ENCODE measurements at regions not wholly inside any gene's neighbourhood (a gene's known extent, or its start where the extent isn't known, plus 50 kb on each side); places are given as distances from the start of the nearest gene placed in this dataset.

- DNase-seq (ENCODE audit: low read depth) = no peak
- H3K4me3 ChIP-seq (ENCODE audit: low read depth, low read length) = no peak overlapping the region
These were observed 183.6 kb upstream of the CDH11 start for GRCh38 chr16:65305266-65305959.

- no peak for DNase-seq (ENCODE audit: low read depth)
- H3K4me3 ChIP-seq (ENCODE audit: low read depth, low read length) = no peak overlapping the region
These were observed 179.2 kb upstream of the CDH11 start for GRCh38 chr16:65301029-65301428.

- no peak for DNase-seq (ENCODE audit: low read depth)
- H3K4me3 ChIP-seq (ENCODE audit: low read depth, low read length) = no peak overlapping the region
These were observed 175.6 kb upstream of the CDH11 start for GRCh38 chr16:65297453-65297852.

DNA sequence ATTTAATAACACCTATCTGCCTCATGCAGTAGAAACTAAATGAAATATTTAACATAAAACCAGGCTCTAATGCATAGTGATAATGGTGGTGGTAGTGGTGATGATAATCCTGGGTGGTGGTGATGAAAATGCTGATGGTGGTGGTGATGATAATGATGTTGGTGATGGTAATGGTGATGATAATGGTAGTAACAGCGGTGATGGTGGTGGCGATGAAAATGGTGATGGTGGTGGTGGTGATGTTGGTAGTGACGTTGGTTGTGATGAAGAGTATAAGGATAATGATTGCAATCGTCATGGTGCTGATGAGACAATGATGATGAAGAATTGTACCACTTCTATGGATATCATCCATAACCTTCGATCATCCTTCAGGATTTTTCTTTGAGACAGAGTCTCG is 173.7 kb upstream of the CDH11 start:
- H3K4me3 ChIP-seq (ENCODE audit: low read depth, low read length) = no peak overlapping the region
- DNase-seq (ENCODE audit: low read depth) = no peak

GRCh38 chr16:65294708-65295107 is 172.8 kb upstream of the CDH11 start:
- DNase-seq (ENCODE audit: low read depth) = no peak

GRCh38 chr16:65294165-65294564 is 172.3 kb upstream of the CDH11 start:
- no peak for DNase-seq (ENCODE audit: low read depth)
- H3K4me3 ChIP-seq (ENCODE audit: low read depth, low read length) = no peak overlapping the region

More at GRCh38 chr16:65294708-65295107, 172.8 kb upstream of the CDH11 start:
- H3K4me3 ChIP-seq (ENCODE audit: low read depth, low read length) = no peak overlapping the region

DNA sequence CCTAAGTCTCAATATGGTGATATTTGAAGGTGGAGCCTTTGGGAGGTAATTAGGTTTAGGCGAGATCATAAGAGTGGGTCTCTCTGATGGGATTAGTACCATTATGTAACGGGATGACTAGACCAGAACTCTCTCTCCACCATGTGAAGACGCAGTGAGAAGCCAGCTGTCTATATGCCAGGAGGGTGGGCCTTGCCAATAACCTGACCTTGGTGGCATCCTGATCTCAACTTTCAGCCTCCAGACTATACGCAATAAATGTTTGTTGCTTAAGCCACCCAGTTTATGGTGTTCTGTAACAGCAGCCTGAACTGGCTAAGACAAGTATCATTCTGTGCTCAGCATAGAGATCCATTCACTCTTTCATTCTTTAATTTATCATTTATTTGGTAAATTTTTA is 167.2 kb upstream of the CDH11 start:
- no peak overlapping the region for H3K4me3 ChIP-seq (ENCODE audit: low read depth, low read length)
- no peak for DNase-seq (ENCODE audit: low read depth)

- H3K4me3 ChIP-seq (ENCODE audit: low read depth, low read length) = no peak overlapping the region
- DNase-seq (ENCODE audit: low read depth) = no peak
These were observed 165.4 kb upstream of the CDH11 start for GRCh38 chr16:65287307-65287706.

GRCh38 chr16:65285128-65286048 is 163.5 kb upstream of the CDH11 start:
- H3K4me3 ChIP-seq (ENCODE audit: low read depth, low read length) = no peak overlapping the region
- DNase-seq (ENCODE audit: low read depth) = no peak

DNA sequence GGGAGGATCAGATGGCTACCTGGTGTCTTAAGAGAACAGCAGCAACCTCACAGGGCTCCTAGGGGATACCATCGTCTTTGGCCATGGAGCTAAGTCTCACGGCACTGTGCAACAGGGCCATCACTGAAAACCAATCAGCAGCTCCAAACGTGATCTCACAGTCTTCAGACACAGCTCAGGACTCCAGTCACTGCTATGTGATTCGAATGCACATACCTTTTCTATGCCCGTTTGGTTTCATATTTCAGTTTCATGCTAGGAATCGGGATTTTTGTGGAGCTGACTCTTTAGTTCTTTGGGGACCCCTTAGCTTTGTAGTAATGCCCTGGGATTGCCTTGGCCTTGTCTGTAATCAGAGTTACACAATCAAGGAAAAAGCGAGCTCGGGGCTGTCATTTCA is 162.8 kb upstream of the CDH11 start:
- H3K4me3 ChIP-seq (ENCODE audit: low read depth, low read length) = no peak overlapping the region
- DNase-seq (ENCODE audit: low read depth) = no peak

DNA sequence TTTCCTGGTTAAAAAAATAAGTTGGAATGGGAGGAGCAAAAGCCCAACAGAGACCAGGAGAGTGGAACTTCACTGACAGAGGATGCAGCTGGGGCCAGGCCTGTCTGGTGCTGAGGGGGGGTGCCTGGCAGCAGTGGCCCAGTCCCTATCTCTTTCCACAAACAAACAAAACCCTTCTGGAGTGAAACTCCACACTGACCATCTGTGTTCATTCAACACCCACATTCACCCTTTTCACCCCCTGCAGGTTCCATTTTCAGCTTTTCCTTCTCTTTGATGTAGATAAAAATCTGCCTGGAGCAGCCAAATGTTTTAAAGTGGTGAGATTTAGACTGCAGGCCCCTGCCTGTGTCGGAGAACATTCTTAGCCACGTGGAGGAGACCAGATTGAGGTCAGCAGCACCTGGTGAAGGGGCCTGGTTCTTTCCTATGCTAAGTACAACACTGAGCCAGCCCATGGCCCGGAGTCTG is 161.4 kb upstream of the CDH11 start:
- no peak for DNase-seq (ENCODE audit: low read depth)
- H3K4me3 ChIP-seq (ENCODE audit: low read depth, low read length) = no peak overlapping the region

DNA sequence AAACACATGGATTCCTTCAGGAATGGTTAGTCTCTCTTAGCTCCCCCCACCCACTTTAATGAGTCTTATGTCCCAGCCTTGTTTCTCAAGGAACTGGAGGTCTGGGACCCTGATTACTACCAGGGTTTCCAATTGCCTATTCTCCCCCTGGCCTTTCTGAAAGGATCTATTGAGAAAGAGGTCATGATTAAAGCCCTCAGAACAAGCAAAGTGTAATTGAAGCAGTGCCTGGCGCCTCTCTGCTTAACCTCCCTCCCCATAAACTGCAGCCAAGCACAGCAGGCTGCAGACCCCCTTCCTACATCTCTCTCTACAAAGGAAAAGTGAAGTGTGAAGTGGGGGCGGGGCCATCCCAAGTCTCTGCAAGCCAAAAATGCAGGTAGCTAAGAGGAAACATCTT is 159.7 kb upstream of the CDH11 start:
- H3K4me3 ChIP-seq (ENCODE audit: low read depth, low read length) = no peak overlapping the region
- no peak for DNase-seq (ENCODE audit: low read depth)

GRCh38 chr16:65280845-65281512 is 159.1 kb upstream of the CDH11 start:
- no peak overlapping the region for H3K4me3 ChIP-seq (ENCODE audit: low read depth, low read length)
- DNase-seq (ENCODE audit: low read depth) = no peak

DNA sequence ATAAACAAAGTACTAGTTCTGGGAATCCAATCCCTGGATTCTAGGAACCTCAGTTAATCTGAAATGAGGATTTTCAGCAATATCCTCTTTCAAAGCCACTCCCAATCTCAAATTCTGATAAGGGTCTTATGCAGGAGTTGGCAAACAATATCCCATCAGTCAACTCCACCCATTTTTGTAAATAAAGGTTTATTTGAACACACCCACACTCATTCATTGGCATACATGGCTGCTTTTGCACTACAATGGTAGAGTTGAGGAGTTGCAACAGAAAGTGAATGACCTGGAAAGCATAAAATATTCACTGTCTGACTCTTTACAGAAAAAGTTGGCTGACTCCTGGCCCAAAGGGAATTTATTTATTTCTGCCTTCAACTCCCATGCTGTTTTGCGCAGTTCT is 157.7 kb upstream of the CDH11 start:
- DNase-seq (ENCODE audit: low read depth) = no peak
- no peak overlapping the region for H3K4me3 ChIP-seq (ENCODE audit: low read depth, low read length)

- no peak for DNase-seq (ENCODE audit: low read depth)
- H3K4me3 ChIP-seq (ENCODE audit: low read depth, low read length) = no peak overlapping the region
These were observed 157.0 kb upstream of the CDH11 start for GRCh38 chr16:65278874-65279273.

DNA sequence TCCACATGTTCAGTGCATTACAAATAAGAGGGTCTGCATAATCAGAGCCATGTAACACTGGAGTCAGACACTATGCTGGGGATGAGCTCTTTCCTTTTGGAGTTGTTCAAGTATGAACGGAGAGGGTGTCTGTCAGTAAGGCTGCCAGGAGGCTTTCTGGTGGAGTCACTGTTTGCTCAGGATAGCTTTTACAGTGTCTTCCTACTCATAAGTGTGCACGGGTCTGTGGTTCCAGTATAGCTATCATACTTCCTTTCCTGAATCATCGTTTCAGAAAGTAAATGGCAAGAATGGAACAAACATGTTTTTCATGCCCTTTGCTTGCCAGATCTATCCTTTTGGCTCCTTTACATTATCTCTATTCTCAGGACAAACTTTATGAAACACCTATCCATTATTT is 152.7 kb upstream of the CDH11 start:
- no peak for DNase-seq (ENCODE audit: low read depth)
- H3K4me3 ChIP-seq (ENCODE audit: low read depth, low read length) = no peak overlapping the region

DNA sequence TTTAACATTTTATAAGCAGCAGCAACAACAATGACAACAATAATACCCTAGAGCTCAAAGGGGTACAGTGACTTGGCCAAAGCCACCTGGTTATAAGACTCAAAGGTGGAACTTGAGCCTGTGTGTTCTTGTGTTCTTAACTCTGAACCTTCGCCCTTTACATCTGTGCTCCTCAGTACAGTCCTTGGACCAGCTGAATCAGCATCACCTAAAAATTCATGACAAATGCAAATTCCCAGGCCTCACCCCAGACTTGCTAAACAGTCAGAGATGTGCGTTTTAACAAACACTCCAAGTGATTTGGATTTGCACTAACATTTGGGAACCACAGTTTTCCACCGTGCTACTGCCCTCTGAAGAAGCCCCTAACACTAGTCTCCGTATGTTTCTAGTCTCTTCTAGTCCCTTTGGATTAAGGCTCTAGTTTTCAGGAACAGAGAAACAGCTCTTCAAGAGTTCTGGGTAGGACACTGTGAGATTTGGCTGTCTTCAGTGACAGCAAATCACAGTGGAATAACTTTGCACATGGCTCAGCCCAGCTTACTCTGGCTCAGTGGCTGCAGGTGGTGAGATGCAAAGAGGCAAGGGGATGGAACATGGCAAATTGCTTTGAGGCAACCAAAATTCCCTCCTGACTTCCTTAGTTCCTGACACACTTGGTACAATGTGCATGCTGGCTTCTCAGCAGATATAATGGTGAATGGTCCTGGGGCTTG is 151.0 kb upstream of the CDH11 start:
- H3K4me3 ChIP-seq (ENCODE audit: low read depth, low read length) = no peak overlapping the region
- no peak for DNase-seq (ENCODE audit: low read depth)

- DNase-seq (ENCODE audit: low read depth) = no peak
- H3K4me3 ChIP-seq (ENCODE audit: low read depth, low read length) = no peak overlapping the region
These were observed 150.1 kb upstream of the CDH11 start for GRCh38 chr16:65271996-65272395.

- no peak for DNase-seq (ENCODE audit: low read depth)
- H3K4me3 ChIP-seq (ENCODE audit: low read depth, low read length) = no peak overlapping the region
These were observed 146.5 kb upstream of the CDH11 start for GRCh38 chr16:65268331-65268730.

GRCh38 chr16:65263896-65264295 is 142.0 kb upstream of the CDH11 start:
- H3K4me3 ChIP-seq (ENCODE audit: low read depth, low read length) = no peak overlapping the region
- no peak for DNase-seq (ENCODE audit: low read depth)
